GM18870 (cell line): ENCODE measurements at regions not wholly inside any gene's neighbourhood (a gene's known extent, or its start where the extent isn't known, plus 50 kb on each side); places are given as distances from the start of the nearest gene placed in this dataset.
"Not testable (repeated sequence)": the region's sequence is repeated elsewhere in the genome, so short reads cannot be mapped to it uniquely, and the experiment has no call there.

ENCODE experiments used
- ATAC-seq: cut with Tn5 transposase; IDR thresholded peaks from one replicate; pipeline ENCODE4 v1.9.1; 2021; ENCODE audit warnings: moderate library complexity; ENCODE audit not compliant: unreplicated experiment

GRCh38 chr3:34411596-34411995 lies 613.2 kb downstream of the PDCD6IP start:
- ATAC-seq = no peak

- ATAC-seq = no peak
These were observed 621.4 kb downstream of the PDCD6IP start for GRCh38 chr3:34419801-34420200.

- no peak for ATAC-seq
These were observed 623.3 kb downstream of the PDCD6IP start for GRCh38 chr3:34421762-34422161.

GRCh38 chr3:34439796-34440195 lies 641.4 kb downstream of the PDCD6IP start:
- no peak for ATAC-seq

GRCh38 chr3:34444137-34444536 lies 645.7 kb downstream of the PDCD6IP start:
- ATAC-seq = no peak

GRCh38 chr3:34449305-34449704 lies 650.9 kb downstream of the PDCD6IP start:
- ATAC-seq = no peak

GRCh38 chr3:34463414-34463813 lies 665.0 kb downstream of the PDCD6IP start:
- no peak for ATAC-seq

GRCh38 chr3:34464646-34465045 lies 666.2 kb downstream of the PDCD6IP start:
- ATAC-seq = no peak

- no peak for ATAC-seq
These were observed 677.4 kb downstream of the PDCD6IP start for GRCh38 chr3:34475851-34476250.

- no peak for ATAC-seq
These were observed 685.0 kb downstream of the PDCD6IP start for GRCh38 chr3:34483311-34483887.

- no peak for ATAC-seq
These were observed 705.9 kb downstream of the PDCD6IP start for GRCh38 chr3:34504366-34504765.

- ATAC-seq = no peak
These were observed 706.3 kb downstream of the PDCD6IP start for GRCh38 chr3:34504775-34505174.

- no peak for ATAC-seq
These were observed 710.3 kb downstream of the PDCD6IP start for GRCh38 chr3:34508732-34509131.

GRCh38 chr3:34511891-34512290 lies 713.5 kb downstream of the PDCD6IP start:
- no peak for ATAC-seq

- not testable (repeated sequence) for ATAC-seq
These were observed 720.6 kb downstream of the PDCD6IP start for GRCh38 chr3:34519008-34519407.

- ATAC-seq = no peak
These were observed 732.7 kb downstream of the PDCD6IP start for GRCh38 chr3:34531156-34531555.

GRCh38 chr3:34533451-34533850 lies 735.0 kb downstream of the PDCD6IP start:
- ATAC-seq = no peak

GRCh38 chr3:34534013-34534412 lies 735.6 kb downstream of the PDCD6IP start:
- no peak for ATAC-seq

GRCh38 chr3:34544136-34544535 lies 745.7 kb downstream of the PDCD6IP start:
- no peak for ATAC-seq

- ATAC-seq = no peak
These were observed 749.0 kb downstream of the PDCD6IP start for GRCh38 chr3:34547297-34547920.

- ATAC-seq = no peak
These were observed 768.8 kb downstream of the PDCD6IP start for GRCh38 chr3:34567266-34567665.

GRCh38 chr3:34568766-34569165 lies 770.3 kb downstream of the PDCD6IP start:
- no peak for ATAC-seq

GRCh38 chr3:34569437-34569836 lies 771.0 kb downstream of the PDCD6IP start:
- ATAC-seq = no peak
